ENCODE measurements at regions not wholly inside any gene's neighbourhood (a gene's known extent, or its start where the extent isn't known, plus 50 kb on each side); places are given as distances from the start of the nearest gene placed in this dataset.

DNA sequence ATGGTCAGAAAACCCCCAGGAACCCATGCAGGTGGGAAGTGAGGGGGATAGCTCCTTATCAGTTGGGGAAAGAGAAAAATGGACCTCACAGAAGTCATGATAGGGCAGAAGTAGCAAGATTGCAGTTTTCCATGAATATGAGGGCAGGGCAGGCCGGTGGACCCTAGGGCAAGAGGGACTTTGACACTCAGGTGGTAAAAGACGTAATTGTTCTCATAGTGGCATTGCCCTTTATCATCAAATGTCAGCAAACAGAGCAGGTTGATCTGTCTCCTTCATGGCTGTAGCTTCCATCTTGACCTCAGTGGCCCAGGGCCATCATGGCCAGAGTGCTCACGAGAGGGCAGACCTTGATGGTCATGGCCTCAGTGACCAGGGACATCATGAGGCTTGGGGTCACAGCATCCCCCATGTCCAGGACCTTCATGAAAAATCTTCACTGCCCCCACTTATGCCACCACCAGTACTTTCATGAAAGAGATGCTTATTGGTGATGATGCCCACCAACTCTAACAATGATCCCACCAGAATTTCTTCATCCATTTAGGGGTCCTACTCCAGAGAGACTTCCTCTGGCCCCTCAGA lies 127.1 kb downstream of the SNX19 start:
- no peak overlapping the region for H3K4me3 ChIP-seq (ENCODE audit: low read depth, low read length)
- TF ChIP-seq, protein P1, sequence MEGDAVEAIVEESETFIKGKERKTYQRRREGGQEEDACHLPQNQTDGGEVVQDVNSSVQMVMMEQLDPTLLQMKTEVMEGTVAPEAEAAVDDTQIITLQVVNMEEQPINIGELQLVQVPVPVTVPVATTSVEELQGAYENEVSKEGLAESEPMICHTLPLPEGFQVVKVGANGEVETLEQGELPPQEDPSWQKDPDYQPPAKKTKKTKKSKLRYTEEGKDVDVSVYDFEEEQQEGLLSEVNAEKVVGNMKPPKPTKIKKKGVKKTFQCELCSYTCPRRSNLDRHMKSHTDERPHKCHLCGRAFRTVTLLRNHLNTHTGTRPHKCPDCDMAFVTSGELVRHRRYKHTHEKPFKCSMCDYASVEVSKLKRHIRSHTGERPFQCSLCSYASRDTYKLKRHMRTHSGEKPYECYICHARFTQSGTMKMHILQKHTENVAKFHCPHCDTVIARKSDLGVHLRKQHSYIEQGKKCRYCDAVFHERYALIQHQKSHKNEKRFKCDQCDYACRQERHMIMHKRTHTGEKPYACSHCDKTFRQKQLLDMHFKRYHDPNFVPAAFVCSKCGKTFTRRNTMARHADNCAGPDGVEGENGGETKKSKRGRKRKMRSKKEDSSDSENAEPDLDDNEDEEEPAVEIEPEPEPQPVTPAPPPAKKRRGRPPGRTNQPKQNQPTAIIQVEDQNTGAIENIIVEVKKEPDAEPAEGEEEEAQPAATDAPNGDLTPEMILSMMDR (IDR thresholded peaks at IDR 0.05; ENCODE audit: insufficient read depth, low read length): no peak
- DNase-seq (ENCODE audit: low read depth): no peak

DNA sequence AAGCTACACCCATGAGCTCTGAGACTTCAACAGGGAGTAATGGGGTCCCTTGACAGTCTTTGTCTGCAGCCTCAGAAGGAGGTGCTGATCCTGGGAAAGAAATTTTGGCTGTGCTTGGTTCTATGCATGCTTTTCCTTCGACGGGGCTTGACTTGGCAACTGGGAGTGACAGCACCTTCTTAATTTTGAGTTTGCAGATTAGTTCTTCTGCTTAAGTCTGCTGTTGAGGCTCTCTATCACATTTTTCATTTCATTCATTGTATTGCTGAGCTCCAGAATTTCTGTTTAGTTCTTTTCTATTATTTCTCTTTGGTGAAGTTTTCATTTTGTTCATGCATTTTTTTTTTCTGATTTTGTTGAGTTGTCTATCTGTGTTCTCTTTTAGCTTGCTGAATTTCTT lies 125.6 kb downstream of the SNX19 start:
- DNase-seq (ENCODE audit: low read depth): no peak
- TF ChIP-seq, protein P1 (IDR thresholded peaks at IDR 0.05; ENCODE audit: insufficient read depth, low read length): no peak
- no peak overlapping the region for H3K4me3 ChIP-seq (ENCODE audit: low read depth, low read length)

DNA sequence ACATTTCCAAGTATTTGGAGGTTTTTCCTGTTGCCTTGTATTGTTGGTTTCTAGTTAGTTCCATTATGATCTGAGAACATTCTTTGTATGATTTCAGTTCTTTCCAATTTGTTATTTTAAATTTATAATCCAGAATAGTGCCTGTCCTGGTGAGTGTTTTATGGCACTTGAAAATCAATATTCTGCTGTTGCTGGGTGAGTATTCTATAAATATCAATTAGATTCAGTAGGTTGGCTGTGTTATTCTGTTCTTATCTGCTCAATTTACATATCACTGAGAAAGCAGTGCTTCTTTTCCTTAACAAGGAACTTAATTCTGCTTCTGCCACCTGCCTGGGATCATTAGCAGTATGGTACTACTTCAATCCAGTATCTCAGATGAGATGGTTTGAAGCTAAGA lies 123.5 kb downstream of the SNX19 start:
- TF ChIP-seq, protein P1 (IDR thresholded peaks at IDR 0.05; ENCODE audit: insufficient read depth, low read length): no peak

DNA sequence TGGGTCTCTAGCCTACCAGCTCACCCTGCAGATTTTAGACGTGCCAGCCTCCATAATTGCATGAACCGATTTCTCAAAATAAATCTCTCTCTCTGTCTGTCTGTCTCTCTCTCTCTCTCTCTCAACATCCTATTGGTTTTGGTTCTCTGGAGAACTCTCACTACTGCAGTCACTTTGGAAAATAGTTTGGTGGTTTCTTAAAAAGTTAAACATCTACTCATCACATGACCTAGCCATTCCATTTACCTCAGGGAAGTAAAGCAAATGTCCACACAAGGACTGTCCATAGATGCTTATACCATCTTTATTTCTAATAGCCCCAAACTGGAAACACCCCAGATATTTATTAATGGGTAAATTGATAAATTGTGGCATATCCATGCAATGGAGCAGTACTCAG lies 119.5 kb downstream of the SNX19 start:
- DNase-seq (ENCODE audit: low read depth): no peak
- no peak overlapping the region for H3K4me3 ChIP-seq (ENCODE audit: low read depth, low read length)
- TF ChIP-seq, protein P1 (IDR thresholded peaks at IDR 0.05; ENCODE audit: insufficient read depth, low read length): no peak

More for the DNA sequence above, 123.5 kb downstream of the SNX19 start:
- no peak overlapping the region for H3K4me3 ChIP-seq (ENCODE audit: low read depth, low read length)
- DNase-seq (ENCODE audit: low read depth): no peak

DNA sequence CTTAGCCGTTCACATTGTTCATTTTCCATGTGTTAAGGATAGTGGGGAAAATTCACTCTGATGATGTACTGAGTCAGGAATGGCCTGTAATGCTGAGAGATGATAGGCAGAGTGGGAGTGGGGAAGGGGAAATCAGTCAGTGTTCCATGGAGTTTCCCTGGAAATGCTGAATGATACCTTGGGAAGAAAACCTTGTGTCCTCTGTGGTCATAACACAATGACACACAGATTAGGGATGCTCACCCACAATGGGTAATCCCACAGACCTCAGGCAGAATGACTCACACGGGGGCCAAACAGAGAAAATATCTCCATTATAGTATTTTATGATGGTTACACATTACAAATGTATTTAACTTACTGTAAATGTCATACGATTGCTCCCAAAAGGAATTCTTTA lies 118.0 kb downstream of the SNX19 start:
- DNase-seq (ENCODE audit: low read depth): peak; percentile 75
- H3K4me3 ChIP-seq (ENCODE audit: low read depth, low read length): no peak overlapping the region
- TF ChIP-seq, protein P1 (IDR thresholded peaks at IDR 0.05; ENCODE audit: insufficient read depth, low read length): no peak

DNA sequence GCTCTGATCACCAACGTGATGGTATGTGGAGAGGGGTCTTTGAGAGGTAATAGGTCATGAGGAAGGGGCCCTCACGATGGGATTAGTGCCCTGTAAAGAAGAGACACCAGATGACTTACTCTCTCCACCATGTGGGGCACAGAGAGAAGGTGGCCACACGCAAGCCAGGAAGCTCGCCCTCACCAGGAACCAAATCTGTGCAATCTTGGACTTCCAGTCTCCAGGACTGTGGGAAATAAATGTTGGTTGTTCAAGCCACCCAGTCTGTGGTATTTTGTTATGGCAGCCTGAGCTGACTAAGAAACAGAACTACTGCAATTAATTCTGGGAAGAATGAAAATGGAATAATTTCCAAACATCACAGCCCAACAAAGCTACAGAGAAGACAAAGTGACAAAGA lies 117.5 kb downstream of the SNX19 start:
- no peak overlapping the region for H3K4me3 ChIP-seq (ENCODE audit: low read depth, low read length)
- DNase-seq (ENCODE audit: low read depth): no peak
- TF ChIP-seq, protein P1 (IDR thresholded peaks at IDR 0.05; ENCODE audit: insufficient read depth, low read length): no peak
